ENCODE measurements at regions not wholly inside any gene's neighbourhood (a gene's known extent, or its start where the extent isn't known, plus 50 kb on each side); places are given as distances from the start of the nearest gene placed in this dataset.
"Not testable (repeated sequence)": the region's sequence is repeated elsewhere in the genome, so short reads cannot be mapped to it uniquely, and the experiment has no call there.

GRCh38 chr12:111117017-111117416 is 196.6 kb upstream of the MYL2 start:
- Histone ChIP-seq H3K4me3 (no peak overlapping the region), H4K20me1 (ENCODE audit: control insufficient read depth, insufficient read depth) (no peaks in the 10 kb centered on the region), H3K27me3 (replicated peaks in 1 of 2; ENCODE audit: control insufficient read depth in 2 of 2, insufficient read depth in 2 of 2, low read length in 1 of 2) (peaks cover 0 to 3% of the 10 kb centered on the region in 2 experiments; a peak in 3 of 4 replicates), H2AFZ (ENCODE audit: control insufficient read depth, low read depth, low read length) (no peak overlapping the region), H3K79me2 (ENCODE audit: control insufficient read depth, insufficient read depth, low read length) (no peaks in the 10 kb centered on the region), H3K27ac (ENCODE audit: control insufficient read depth, insufficient read depth) (no peak overlapping the region), H3K4me1 (ENCODE audit: control insufficient read depth, insufficient read depth, low read length) (no peaks in the 10 kb centered on the region), H3K9me3 (replicated peaks; ENCODE audit: control insufficient read depth, insufficient read depth, low read length) (no peaks in the 10 kb centered on the region), H3K9ac (ENCODE audit: control insufficient read depth, insufficient read depth, low read length) (no peak overlapping the region), H3K4me2 (ENCODE audit: control insufficient read depth, insufficient read depth) (no peak overlapping the region), H3K36me3 (ENCODE audit: control insufficient read depth in 2 of 2, insufficient read depth in 2 of 2, low read length in 1 of 2) (no peaks in the 10 kb centered on the region)
- BruUV-seq (replicated peaks), result no TSS peak
- intact Hi-C loops (cut with micrococcal nuclease; ENCODE audit: unreplicated experiment) (no loop called here), in situ Hi-C loops (cut with MboI) (no loop called here)
- FAIRE-seq (no peak), DNase-seq (ENCODE audit: low read depth, low spot score) (no peak), ATAC-seq (no peak)
- ChIA-PET SMC1A (ENCODE audit: uncharacterized antibody, unreplicated experiment) (no interaction called here), POLR2A (no interaction called here), CTCF (no interaction called here), RAD21 (ENCODE audit: unreplicated experiment) (no interaction called here)
- 0% methylated on average over 1 of the region's 1 CpG for WGBS (ENCODE audit: insufficient coverage, insufficient replicate concordance, low lambda C conversion rate, missing lambda C conversion rate)
- TF ChIP-seq SIX5 (IDR thresholded peaks at IDR 0.05; ENCODE audit: low read depth, low read length, severe bottlenecking) (no peak), SREBF2 (IDR thresholded peaks at IDR 0.05; ENCODE audit: low read length) (no peak), YY1 (IDR thresholded peaks at IDR 0.05; ENCODE audit: low read depth, low read length) (no peak), BRCA1 (IDR thresholded peaks at IDR 0.05; ENCODE audit: low read depth, low read length) (no peak), ZNF24 (IDR thresholded peaks at IDR 0.05) (no peak), NFIC (IDR thresholded peaks at IDR 0.05; ENCODE audit: low read depth, low read length) (no peak), REST (IDR thresholded peaks at IDR 0.05; ENCODE audit: low read depth, low read length) (no peak), ATF3 (IDR thresholded peaks at IDR 0.05; ENCODE audit: borderline replicate concordance, extremely low read depth, low read depth, low read length) (no peak), EGR1 (IDR thresholded peaks at IDR 0.05; ENCODE audit: borderline replicate concordance in 1 of 2, low read depth in 2 of 2, low read length in 2 of 2) (no peak), LARP7 (IDR thresholded peaks at IDR 0.05) (no peak), NFXL1 (IDR thresholded peaks at IDR 0.05; ENCODE audit: borderline replicate concordance) (no peak), TCF7 (IDR thresholded peaks at IDR 0.05; ENCODE audit: borderline replicate concordance) (no peak)

- H3K79me2 ChIP-seq (ENCODE audit: control insufficient read depth, insufficient read depth, low read length); FAIRE-seq; H3K4me3 ChIP-seq; H3K27ac ChIP-seq (ENCODE audit: control insufficient read depth, insufficient read depth); H3K27me3 ChIP-seq (replicated peaks in 1 of 2; ENCODE audit: control insufficient read depth in 2 of 2, insufficient read depth in 2 of 2, low read length in 1 of 2); BruUV-seq (replicated peaks); POLR2A ChIA-PET; ATAC-seq; H3K4me2 ChIP-seq (ENCODE audit: control insufficient read depth, insufficient read depth); H3K9me3 ChIP-seq (replicated peaks; ENCODE audit: control insufficient read depth, insufficient read depth, low read length); SMC1A ChIA-PET (ENCODE audit: uncharacterized antibody, unreplicated experiment); H3K9ac ChIP-seq (ENCODE audit: control insufficient read depth, insufficient read depth, low read length); H4K20me1 ChIP-seq (ENCODE audit: control insufficient read depth, insufficient read depth); H2AFZ ChIP-seq (ENCODE audit: control insufficient read depth, low read depth, low read length); H3K4me1 ChIP-seq (ENCODE audit: control insufficient read depth, insufficient read depth, low read length); RAD21 ChIA-PET (ENCODE audit: unreplicated experiment); in situ Hi-C loops (cut with MboI); intact Hi-C loops (cut with micrococcal nuclease; ENCODE audit: unreplicated experiment); DNase-seq (ENCODE audit: low read depth, low spot score); H3K36me3 ChIP-seq (ENCODE audit: control insufficient read depth in 2 of 2, insufficient read depth in 2 of 2, low read length in 1 of 2): not testable (repeated sequence)
- WGBS (ENCODE audit: insufficient coverage, insufficient replicate concordance, low lambda C conversion rate, missing lambda C conversion rate), result 64% methylated on average over 3 of the region's 3 CpGs
- CTCF ChIA-PET, result interaction anchor here (0.5 kb wide), 1 partner anchor 809 kb away, joined by 4 read pairs; no protein-coding TSS in a partner anchor
Measured at GRCh38 chr12:111113313-111113712, 192.9 kb upstream of the MYL2 start.
